ENCODE measurements at regions not wholly inside any gene's neighbourhood (a gene's known extent, or its start where the extent isn't known, plus 50 kb on each side); places are given as distances from the start of the nearest gene placed in this dataset.

GRCh38 chr1:221648201-221648600, 93.7 kb downstream of the DUSP10 start:
- no peak for TF ChIP-seq CTCF (IDR thresholded peaks at IDR 0.05; ENCODE audit: low read depth, low read length)
- Histone ChIP-seq H3K9me3 (no peaks in the 10 kb centered on the region), H3K36me3 (no peaks in the 10 kb centered on the region), H3K4me3 (ENCODE audit: low read depth, low read length) (no peak overlapping the region), H3K27me3 (no peaks in the 10 kb centered on the region), H3K4me1 (no peaks in the 10 kb centered on the region)
- no peak for DNase-seq
